Peyer's patch (tissue), 4 donors: ENCODE measurements at regions not wholly inside any gene's neighbourhood (a gene's known extent, or its start where the extent isn't known, plus 50 kb on each side); places are given as distances from the start of the nearest gene placed in this dataset.

Source experiments
- DNase-seq, 3 donors: peaks; one replicate each; pipeline ENCODE4 v3.0.0-alpha.2; 2017 to 2019
- H3K27ac ChIP-seq, 4 donors: fragments of 200-600 bp; sonication (generic); one replicate each; pipeline ENCODE4 v1.5.1; 2016 to 2019
- H3K27me3 ChIP-seq, 2 donors: fragments of 200-600 bp; sonication (generic); one replicate each; pipeline ENCODE4 v1.5.1; 2019
- H3K36me3 ChIP-seq, 3 donors: fragments of 200-600 bp; sonication (generic); one replicate each; pipeline ENCODE4 v1.5.1; 2016 to 2019
- H3K4me1 ChIP-seq, 4 donors: fragments of 200-600 bp; sonication (generic); one replicate each; pipeline ENCODE4 v1.5.1; 2016 to 2019
- H3K4me3 ChIP-seq, 4 donors: fragments of 200-600 bp; sonication (generic); 1 replicate in 3 of 4; 2 replicates in 1 of 4; pipeline ENCODE4 v1.5.1; 2016 to 2019; ENCODE audit warnings: mild to moderate bottlenecking in 1 of 4
- H3K9me3 ChIP-seq, 4 donors: fragments of 200-600 bp; sonication (generic); one replicate each; pipeline ENCODE4 v1.5.1; 2016 to 2019; ENCODE audit warnings: mild to moderate bottlenecking in 1 of 4
- CTCF ChIP-seq, 6 experiments: fragments of 450-650 bp in 4 of 6; fragments of 200-600 bp in 2 of 6; sonication (generic) in 1 of 6; IDR thresholded peaks; one replicate each; pipeline ENCODE4 v1.5.1; 2017 to 2019; ENCODE audit warnings: antibody characterized with exemption in 6 of 6, mild to moderate bottlenecking in 3 of 6, moderate library complexity in 1 of 6
- POLR2A ChIP-seq, 2 donors: fragments of 450-650 bp; IDR thresholded peaks; one replicate each; pipeline ENCODE4 v1.5.1; 2017; ENCODE audit warnings: antibody characterized with exemption in 2 of 2, mild to moderate bottlenecking in 2 of 2, moderate library complexity in 2 of 2

GRCh38 chr15:62545467-62546227, 380.6 kb upstream of the C2CD4B start:
- H3K27me3 ChIP-seq, result no peaks in the 10 kb centered on the region
- H3K36me3 ChIP-seq, result no peaks in the 10 kb centered on the region
- H3K27ac ChIP-seq, result peak overlapping the region in 1 of 4 donors; percentile 44
- peaks cover 0 to 10% (median 0%) of the 10 kb centered on the region in 4 donors for H3K4me1 ChIP-seq
- H3K4me3 ChIP-seq, result no peak overlapping the region
- DNase-seq, result peak in 1 of 3 donors; percentile 54
- no peak for TF ChIP-seq CTCF (IDR thresholded peaks at IDR 0.05)
- no peak for TF ChIP-seq POLR2A (IDR thresholded peaks at IDR 0.05)
- no peaks in the 10 kb centered on the region for H3K9me3 ChIP-seq

- H3K4me3 ChIP-seq, result no peak overlapping the region
- no peak for DNase-seq
- peak overlapping the region in 1 of 4 donors; percentile 3 for H3K27ac ChIP-seq
- H3K36me3 ChIP-seq, result no peaks in the 10 kb centered on the region
- peaks cover 0 to 10% (median 0%) of the 10 kb centered on the region in 4 donors for H3K4me1 ChIP-seq
- H3K27me3 ChIP-seq, result no peaks in the 10 kb centered on the region
- no peak for TF ChIP-seq POLR2A (IDR thresholded peaks at IDR 0.05)
- TF ChIP-seq CTCF (IDR thresholded peaks at IDR 0.05), result no peak
- H3K9me3 ChIP-seq, result no peaks in the 10 kb centered on the region
These were observed 381.5 kb upstream of the C2CD4B start for GRCh38 chr15:62546628-62547027.

- peaks cover 0 to 10% (median 0%) of the 10 kb centered on the region in 4 donors for H3K4me1 ChIP-seq
- H3K27ac ChIP-seq, result no peak overlapping the region
- H3K9me3 ChIP-seq, result no peaks in the 10 kb centered on the region
- no peak overlapping the region for H3K4me3 ChIP-seq
- no peak for TF ChIP-seq CTCF (IDR thresholded peaks at IDR 0.05)
- no peak for TF ChIP-seq POLR2A (IDR thresholded peaks at IDR 0.05)
- DNase-seq, result no peak
- H3K27me3 ChIP-seq, result no peaks in the 10 kb centered on the region
- no peaks in the 10 kb centered on the region for H3K36me3 ChIP-seq
These were observed 382.5 kb upstream of the C2CD4B start for GRCh38 chr15:62547584-62547983.

GRCh38 chr15:62549345-62549970, 384.4 kb upstream of the C2CD4B start:
- TF ChIP-seq POLR2A (IDR thresholded peaks at IDR 0.05) (no peak), CTCF (IDR thresholded peaks at IDR 0.05) (peak in 4 of 6 experiments; percentile 31 to 62 (median 58))
- Histone ChIP-seq H3K4me1 (peaks cover 0 to 10% (median 0%) of the 10 kb centered on the region in 4 donors), H3K27ac (no peak overlapping the region), H3K4me3 (no peak overlapping the region), H3K36me3 (no peaks in the 10 kb centered on the region), H3K9me3 (no peaks in the 10 kb centered on the region), H3K27me3 (no peaks in the 10 kb centered on the region)
- DNase-seq, result peak in 1 of 3 donors; percentile 58

- H3K4me1 ChIP-seq, result peaks cover 0 to 10% (median 0%) of the 10 kb centered on the region in 4 donors
- DNase-seq, result no peak
- H3K4me3 ChIP-seq, result no peak overlapping the region
- TF ChIP-seq CTCF (IDR thresholded peaks at IDR 0.05) (no peak), POLR2A (IDR thresholded peaks at IDR 0.05) (no peak)
- H3K27ac ChIP-seq, result no peak overlapping the region
- H3K27me3 ChIP-seq, result no peaks in the 10 kb centered on the region
- H3K9me3 ChIP-seq, result no peaks in the 10 kb centered on the region
- H3K36me3 ChIP-seq, result no peaks in the 10 kb centered on the region
These were observed 385.0 kb upstream of the C2CD4B start for GRCh38 chr15:62550106-62550505.
